ENCODE measurements at regions not wholly inside any gene's neighbourhood (a gene's known extent, or its start where the extent isn't known, plus 50 kb on each side); places are given as distances from the start of the nearest gene placed in this dataset.

- Histone ChIP-seq H3K4me3 (no peak overlapping the region), H4K20me1 (replicated peaks; ENCODE audit: control insufficient read depth, insufficient read depth, low read length) (no peaks in the 10 kb centered on the region), H3K9me1 (ENCODE audit: control insufficient read depth, insufficient read depth, low read length) (no peaks in the 10 kb centered on the region), H3K27me3 (ENCODE audit: control insufficient read depth in 2 of 2, insufficient read depth in 2 of 2, low read length in 2 of 2) (no peaks in the 10 kb centered on the region), H3K79me2 (ENCODE audit: control insufficient read depth, insufficient read depth, low read length) (no peaks in the 10 kb centered on the region), H3K27ac (ENCODE audit: extremely low read depth, low read depth, low read length) (no peak overlapping the region), H2AFZ (ENCODE audit: low read depth, low read length) (no peak overlapping the region), H3K4me2 (ENCODE audit: insufficient read depth, low read length) (no peak overlapping the region), H3K36me3 (ENCODE audit: control insufficient read depth, insufficient read depth, low read length) (no peaks in the 10 kb centered on the region), H3K4me1 (replicated peaks in 1 of 2; ENCODE audit: control insufficient read depth in 2 of 2, insufficient read depth in 2 of 2, low read length in 2 of 2) (no peaks in the 10 kb centered on the region), H3K9me3 (replicated peaks; ENCODE audit: control insufficient read depth, insufficient read depth, low read depth, low read length) (no peaks in the 10 kb centered on the region), H3K9ac (ENCODE audit: insufficient read depth in 1 of 2, low read depth in 2 of 2, low read length in 2 of 2) (no peak overlapping the region)
- TF ChIP-seq GATAD2A (IDR thresholded peaks at IDR 0.05): no peak
- TF ChIP-seq MTA1 (IDR thresholded peaks at IDR 0.05; ENCODE audit: borderline replicate concordance): no peak
- no peak for TF ChIP-seq ZBTB33 (CRISPR knock-in tag; IDR thresholded peaks at IDR 0.05)
- TF ChIP-seq L3MBTL2 (IDR thresholded peaks at IDR 0.05): no peak
- TF ChIP-seq JUND (IDR thresholded peaks at IDR 0.05; ENCODE audit: borderline replicate concordance, low read depth, low read length): no peak
- TF ChIP-seq JUND (tag; IDR thresholded peaks at IDR 0.05; ENCODE audit: borderline replicate concordance, low read depth, low read length): no peak
- TF ChIP-seq POU5F1 (IDR thresholded peaks at IDR 0.05; ENCODE audit: borderline replicate concordance, low read depth, low read length, partially characterized antibody): no peak
- TF ChIP-seq ARID3B (CRISPR knock-in tag; IDR thresholded peaks at IDR 0.05; ENCODE audit: borderline replicate concordance): no peak
- no peak for TF ChIP-seq HOXB6 (CRISPR knock-in tag; IDR thresholded peaks at IDR 0.05; ENCODE audit: borderline replicate concordance)
- no peak for TF ChIP-seq SMAD4 (CRISPR knock-in tag; conservative IDR thresholded peaks at IDR 0.05)
- TF ChIP-seq ZNF76 (CRISPR knock-in tag; IDR thresholded peaks at IDR 0.05; ENCODE audit: borderline replicate concordance): no peak
- TF ChIP-seq THRAP3 (IDR thresholded peaks at IDR 0.05; ENCODE audit: borderline replicate concordance): no peak
- TF ChIP-seq SREBF2 (CRISPR knock-in tag; IDR thresholded peaks at IDR 0.05): no peak
- no peak for ATAC-seq
- 14% methylated on average over 16 of the region's 22 CpGs for WGBS (ENCODE audit: insufficient coverage, low coverage, missing lambda C conversion rate)
- ChIA-PET CTCF (ENCODE audit: low intra/inter-chr PET ratio) (no interaction called here), POLR2A (no interaction called here)
- BruUV-seq (replicated peaks): no TSS peak
- in situ Hi-C loops (cut with MboI) (no loop called here), intact Hi-C loops (cut with micrococcal nuclease) (no loop called here)
- no peak for DNase-seq (ENCODE audit: extremely low read depth in 1 of 4, low spot score in 3 of 4)
- FAIRE-seq: no peak
Measured at GRCh38 chr14:104252256-104253215, 114.1 kb downstream of the KIF26A start.

All from K562 (cell line).